CD4-positive, CD25-positive, alpha-beta regulatory T cell (primary cell): ENCODE measurements at regions not wholly inside any gene's neighbourhood (a gene's known extent, or its start where the extent isn't known, plus 50 kb on each side); places are given as distances from the start of the nearest gene placed in this dataset.
"Not testable (repeated sequence)": the region's sequence is repeated elsewhere in the genome, so short reads cannot be mapped to it uniquely, and the experiment has no call there.

Experiments used
- ATAC-seq, 2 donors: fragments of 150-1000 bp; cut with Tn5 transposase; one replicate each; pipeline ENCODE4 v1.10.0; 2021; ENCODE audit warnings: low read depth in 2 of 2, moderate number of reproducible peaks in 2 of 2, moderate library complexity in 1 of 2
- DNase-seq, 3 donors: peaks; one replicate each; pipeline versions ENCODE4 v3.0.0 to v3.0.0-alpha.2; 2012 to 2022; ENCODE audit warnings: mixed read lengths in 1 of 3
- H3K27ac ChIP-seq: one replicate; pipeline ENCODE4 v1.7.0; 2013; ENCODE audit warnings: mild to moderate bottlenecking, low read length; ENCODE audit not compliant: insufficient read depth, poor library complexity, severe bottlenecking
- H3K27me3 ChIP-seq: one replicate; pipeline ENCODE4 v1.7.0; 2013; ENCODE audit warnings: low read length; ENCODE audit not compliant: control insufficient read depth, insufficient read depth
- H3K36me3 ChIP-seq: one replicate; pipeline ENCODE4 v1.7.0; 2013; ENCODE audit warnings: mild to moderate bottlenecking, low read length, moderate library complexity; ENCODE audit not compliant: control insufficient read depth, insufficient read depth
- H3K4me1 ChIP-seq: 2 replicates; pipeline ENCODE4 v1.7.0; 2013; ENCODE audit warnings: mild to moderate bottlenecking, low read length; ENCODE audit not compliant: insufficient read depth, control insufficient read depth, poor library complexity, severe bottlenecking
- H3K4me3 ChIP-seq: one replicate; pipeline ENCODE4 v1.7.0; 2013; ENCODE audit warnings: low read depth, mild to moderate bottlenecking, low read length, moderate library complexity
- H3K9me3 ChIP-seq, 2 experiments: 1 replicate in 1 of 2; 2 replicates in 1 of 2; pipeline ENCODE4 v1.7.0; 2013; ENCODE audit warnings: low read length in 2 of 2, mild to moderate bottlenecking in 1 of 2, moderate library complexity in 1 of 2; ENCODE audit not compliant: control insufficient read depth in 2 of 2
- H3K27ac Mint-ChIP-seq, 3 donors: one replicate each; pipeline ENCODE4 v1.8.0; 2020 to 2022; ENCODE audit warnings: mild to moderate bottlenecking in 3 of 3, mixed read lengths in 3 of 3, moderate library complexity in 2 of 3
- H3K27me3 Mint-ChIP-seq: one replicate; pipeline ENCODE4 v1.8.0; 2022; ENCODE audit warnings: mild to moderate bottlenecking, mixed read lengths
- H3K36me3 Mint-ChIP-seq: one replicate; pipeline ENCODE4 v1.8.0; 2020; ENCODE audit warnings: mixed read lengths
- H3K4me1 Mint-ChIP-seq, 4 donors: one replicate each; pipeline ENCODE4 v1.8.0; 2020 to 2022; ENCODE audit warnings: mixed read lengths in 4 of 4, mild to moderate bottlenecking in 1 of 4
- H3K4me3 Mint-ChIP-seq, 4 donors: one replicate each; pipeline ENCODE4 v1.8.0; 2020 to 2022; ENCODE audit warnings: mild to moderate bottlenecking in 4 of 4, mixed read lengths in 4 of 4, moderate library complexity in 3 of 4
- H3K9me3 Mint-ChIP-seq, 7 donors: one replicate each; pipeline ENCODE4 v1.8.0; 2020 to 2022; ENCODE audit warnings: mixed read lengths in 7 of 7, mild to moderate bottlenecking in 3 of 7, moderate library complexity in 2 of 7

DNA sequence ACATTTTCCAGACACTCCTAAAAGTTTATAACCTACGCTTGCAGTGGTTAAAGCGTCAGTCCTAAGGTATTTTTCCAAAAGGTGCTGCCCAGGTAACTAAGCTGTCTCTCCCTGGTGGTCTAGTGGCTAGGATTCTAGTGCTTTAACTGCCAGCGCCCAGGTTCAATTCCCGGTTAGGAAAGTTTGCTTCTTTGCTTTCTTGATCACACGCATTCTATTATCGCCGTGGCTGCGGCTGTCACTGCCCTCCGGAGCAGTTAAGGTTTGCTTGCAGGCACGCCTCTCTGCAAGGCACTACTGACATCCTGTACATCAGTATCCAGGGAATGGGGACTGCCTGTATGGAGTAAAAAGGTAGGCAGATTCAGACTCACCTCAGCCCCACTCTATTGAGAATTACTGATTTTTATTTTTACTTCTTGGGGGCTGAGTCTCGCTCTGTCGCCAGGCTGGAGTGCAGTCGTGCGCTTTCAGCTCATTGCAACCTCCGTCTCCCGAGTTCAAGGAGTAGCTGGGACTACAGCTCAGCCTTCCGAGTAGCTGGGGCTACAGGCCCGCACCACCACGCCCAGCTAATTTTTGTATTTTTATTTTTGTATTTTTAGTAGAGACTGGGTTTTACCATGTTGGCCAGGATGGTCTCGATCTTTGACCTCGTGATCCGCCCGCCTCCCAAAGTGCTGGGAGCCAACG lies 53.2 kb upstream of the CFAP126 start:
- Histone ChIP-seq H3K9me3 (no peaks in the 10 kb centered on the region), H3K27ac (no peak overlapping the region), H3K4me3 (no peak overlapping the region), H3K36me3 (no peaks in the 10 kb centered on the region), H3K4me1 (no peaks in the 10 kb centered on the region), H3K27me3 (no peaks in the 10 kb centered on the region)
- no peak for ATAC-seq
- H3K27me3 Mint-ChIP-seq: peaks cover 27% of the 10 kb centered on the region
- H3K4me3 Mint-ChIP-seq: peak overlapping the region in 1 of 4 donors; percentile 63
- peaks cover 0 to 5% (median 1%) of the 10 kb centered on the region in 4 donors for H3K4me1 Mint-ChIP-seq
- H3K36me3 Mint-ChIP-seq: peaks cover 3% of the 10 kb centered on the region
- H3K27ac Mint-ChIP-seq: no peak overlapping the region
- DNase-seq: no peak
- no peaks in the 10 kb centered on the region for H3K9me3 Mint-ChIP-seq

GRCh38 chr1:161417536-161417935 lies 49.9 kb upstream of the CFAP126 start:
- H3K4me3 Mint-ChIP-seq, H3K36me3 Mint-ChIP-seq, H3K9me3 Mint-ChIP-seq, H3K9me3 ChIP-seq, H3K27me3 ChIP-seq, H3K4me1 Mint-ChIP-seq, H3K4me1 ChIP-seq, H3K27ac Mint-ChIP-seq, H3K4me3 ChIP-seq, DNase-seq, ATAC-seq, H3K36me3 ChIP-seq, H3K27ac ChIP-seq: not testable (repeated sequence)
- H3K27me3 Mint-ChIP-seq: peaks cover 15% of the 10 kb centered on the region
